Uterus (tissue), 2 donors: ENCODE measurements at regions not wholly inside any gene's neighbourhood (a gene's known extent, or its start where the extent isn't known, plus 50 kb on each side); places are given as distances from the start of the nearest gene placed in this dataset.

Source experiments
- POLR2A ChIP-seq, 2 donors: fragments of 450-650 bp; IDR thresholded peaks; one replicate each; pipeline ENCODE4 v1.6.1; 2016; ENCODE audit warnings: antibody characterized with exemption in 2 of 2, mild to moderate bottlenecking in 1 of 2, moderate library complexity in 1 of 2
- TF ChIP-seq, protein P1 (sequence below), 4 experiments: fragments of 200-600 bp in 2 of 4; fragments of 450-650 bp in 2 of 4; sonication (generic) in 2 of 4; IDR thresholded peaks; one replicate each; pipeline ENCODE4 v1.5.1; 2016 to 2019; ENCODE audit warnings: antibody characterized with exemption in 4 of 4, mild to moderate bottlenecking in 2 of 4, moderate library complexity in 1 of 4

DNA sequence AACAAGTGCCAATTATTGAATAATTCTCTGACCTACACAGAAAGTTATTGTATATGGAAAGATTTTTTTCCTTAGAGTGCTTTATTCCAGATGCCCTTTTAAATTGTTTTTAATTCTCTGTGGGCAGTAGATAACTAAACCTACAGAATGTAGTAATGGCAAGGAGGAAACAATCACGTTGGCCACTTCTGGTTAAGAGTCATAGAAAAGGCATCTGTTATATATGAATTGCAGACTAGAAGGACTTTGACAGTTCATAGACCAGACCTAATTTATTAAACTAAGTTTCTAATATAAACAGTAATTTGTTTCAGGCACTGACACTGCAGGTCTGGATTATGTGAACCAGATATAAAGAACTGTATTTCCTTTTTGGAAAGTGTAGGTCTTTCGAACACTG lies 607.5 kb downstream of the PLCL1 start:
- TF ChIP-seq, protein P1, sequence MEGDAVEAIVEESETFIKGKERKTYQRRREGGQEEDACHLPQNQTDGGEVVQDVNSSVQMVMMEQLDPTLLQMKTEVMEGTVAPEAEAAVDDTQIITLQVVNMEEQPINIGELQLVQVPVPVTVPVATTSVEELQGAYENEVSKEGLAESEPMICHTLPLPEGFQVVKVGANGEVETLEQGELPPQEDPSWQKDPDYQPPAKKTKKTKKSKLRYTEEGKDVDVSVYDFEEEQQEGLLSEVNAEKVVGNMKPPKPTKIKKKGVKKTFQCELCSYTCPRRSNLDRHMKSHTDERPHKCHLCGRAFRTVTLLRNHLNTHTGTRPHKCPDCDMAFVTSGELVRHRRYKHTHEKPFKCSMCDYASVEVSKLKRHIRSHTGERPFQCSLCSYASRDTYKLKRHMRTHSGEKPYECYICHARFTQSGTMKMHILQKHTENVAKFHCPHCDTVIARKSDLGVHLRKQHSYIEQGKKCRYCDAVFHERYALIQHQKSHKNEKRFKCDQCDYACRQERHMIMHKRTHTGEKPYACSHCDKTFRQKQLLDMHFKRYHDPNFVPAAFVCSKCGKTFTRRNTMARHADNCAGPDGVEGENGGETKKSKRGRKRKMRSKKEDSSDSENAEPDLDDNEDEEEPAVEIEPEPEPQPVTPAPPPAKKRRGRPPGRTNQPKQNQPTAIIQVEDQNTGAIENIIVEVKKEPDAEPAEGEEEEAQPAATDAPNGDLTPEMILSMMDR (IDR thresholded peaks at IDR 0.05) = no peak
- TF ChIP-seq POLR2A (IDR thresholded peaks at IDR 0.05) = no peak
